ENCODE measurements at regions not wholly inside any gene's neighbourhood (a gene's known extent, or its start where the extent isn't known, plus 50 kb on each side); places are given as distances from the start of the nearest gene placed in this dataset.
"Not testable (repeated sequence)": the region's sequence is repeated elsewhere in the genome, so short reads cannot be mapped to it uniquely, and the experiment has no call there.

DNA sequence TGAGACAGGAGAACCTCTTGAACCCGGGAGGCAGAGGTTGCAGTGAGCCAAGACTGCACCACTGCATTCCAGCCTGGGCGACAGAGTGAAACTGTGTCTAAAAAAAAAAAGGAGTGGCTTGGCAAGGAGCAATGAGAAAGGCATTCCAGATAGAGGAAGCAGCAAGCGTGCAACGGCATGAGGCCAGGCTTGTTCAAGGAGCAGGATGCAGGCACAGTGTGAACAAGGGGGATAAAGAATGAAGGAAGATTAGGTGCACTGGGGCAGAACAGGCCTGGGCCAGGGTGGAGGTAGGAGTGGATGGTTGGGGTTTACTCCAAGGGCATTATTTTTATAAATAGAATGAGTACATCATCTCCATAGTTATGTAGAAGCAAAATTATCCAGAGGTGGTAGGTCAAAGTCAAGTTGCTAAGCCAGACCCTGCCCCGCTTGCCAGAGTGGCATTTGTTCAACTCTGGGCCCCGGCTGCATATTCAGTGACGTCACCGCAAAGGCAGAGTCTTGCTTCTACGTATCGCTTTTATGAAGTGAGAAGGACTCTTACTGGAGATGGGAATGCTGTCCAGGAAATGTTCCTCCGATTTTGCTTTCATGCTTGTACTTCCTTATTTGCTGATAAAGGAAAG lies 100.2 kb downstream of the KATNIP start:
- H3K36me3 ChIP-seq (ENCODE audit: low read depth): no peaks in the 10 kb centered on the region
- TF ChIP-seq, protein P1, sequence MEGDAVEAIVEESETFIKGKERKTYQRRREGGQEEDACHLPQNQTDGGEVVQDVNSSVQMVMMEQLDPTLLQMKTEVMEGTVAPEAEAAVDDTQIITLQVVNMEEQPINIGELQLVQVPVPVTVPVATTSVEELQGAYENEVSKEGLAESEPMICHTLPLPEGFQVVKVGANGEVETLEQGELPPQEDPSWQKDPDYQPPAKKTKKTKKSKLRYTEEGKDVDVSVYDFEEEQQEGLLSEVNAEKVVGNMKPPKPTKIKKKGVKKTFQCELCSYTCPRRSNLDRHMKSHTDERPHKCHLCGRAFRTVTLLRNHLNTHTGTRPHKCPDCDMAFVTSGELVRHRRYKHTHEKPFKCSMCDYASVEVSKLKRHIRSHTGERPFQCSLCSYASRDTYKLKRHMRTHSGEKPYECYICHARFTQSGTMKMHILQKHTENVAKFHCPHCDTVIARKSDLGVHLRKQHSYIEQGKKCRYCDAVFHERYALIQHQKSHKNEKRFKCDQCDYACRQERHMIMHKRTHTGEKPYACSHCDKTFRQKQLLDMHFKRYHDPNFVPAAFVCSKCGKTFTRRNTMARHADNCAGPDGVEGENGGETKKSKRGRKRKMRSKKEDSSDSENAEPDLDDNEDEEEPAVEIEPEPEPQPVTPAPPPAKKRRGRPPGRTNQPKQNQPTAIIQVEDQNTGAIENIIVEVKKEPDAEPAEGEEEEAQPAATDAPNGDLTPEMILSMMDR (IDR thresholded peaks at IDR 0.05; ENCODE audit: poor library complexity, severe bottlenecking): no peak
- no peaks in the 10 kb centered on the region for H3K9me3 ChIP-seq (ENCODE audit: severe bottlenecking)
- H3K27ac ChIP-seq (ENCODE audit: poor library complexity, severe bottlenecking): no peak overlapping the region
- H3K4me1 ChIP-seq (ENCODE audit: insufficient read depth, poor library complexity, severe bottlenecking): no peaks in the 10 kb centered on the region
- peak; percentile 25; the same call in 1 of the 3 replicates for ATAC-seq (ENCODE audit: low read depth)
- no peak overlapping the region for H3K4me3 ChIP-seq (ENCODE audit: severe bottlenecking)
- H3K27me3 ChIP-seq (ENCODE audit: insufficient read depth, poor library complexity, severe bottlenecking): no peaks in the 10 kb centered on the region
- DNase-seq (ENCODE audit: low spot score): no peak

DNA sequence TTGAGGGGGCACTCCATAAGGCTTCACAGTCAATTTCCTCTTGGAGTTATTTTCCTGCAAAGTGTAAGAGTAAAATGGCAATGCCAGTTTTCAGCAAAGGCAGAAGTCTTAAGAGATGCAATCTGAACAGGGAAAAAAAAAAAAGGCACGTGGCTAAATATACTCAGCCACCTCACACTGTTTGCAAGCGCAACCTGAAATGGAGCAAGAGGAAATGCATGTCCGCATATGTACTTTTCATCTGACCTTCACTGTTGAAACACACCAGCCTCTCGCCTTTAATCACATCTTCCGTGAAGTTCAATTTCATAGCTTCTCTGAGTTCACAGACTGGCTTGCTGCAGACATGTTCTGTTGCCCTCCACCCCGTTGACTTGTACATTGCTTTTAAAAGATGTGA lies 101.4 kb downstream of the KATNIP start:
- H3K27ac ChIP-seq (ENCODE audit: poor library complexity, severe bottlenecking): no peak overlapping the region
- ATAC-seq (ENCODE audit: low read depth) (no peak), DNase-seq (ENCODE audit: low spot score) (no peak)
- peaks cover 5% of the 10 kb centered on the region for H3K36me3 ChIP-seq (ENCODE audit: low read depth)
- TF ChIP-seq, protein P1 (IDR thresholded peaks at IDR 0.05; ENCODE audit: poor library complexity, severe bottlenecking): no peak
- no peak overlapping the region for H3K4me3 ChIP-seq (ENCODE audit: severe bottlenecking)
- no peaks in the 10 kb centered on the region for H3K4me1 ChIP-seq (ENCODE audit: insufficient read depth, poor library complexity, severe bottlenecking)
- H3K27me3 ChIP-seq (ENCODE audit: insufficient read depth, poor library complexity, severe bottlenecking): no peaks in the 10 kb centered on the region
- H3K9me3 ChIP-seq (ENCODE audit: severe bottlenecking): no peaks in the 10 kb centered on the region

DNA sequence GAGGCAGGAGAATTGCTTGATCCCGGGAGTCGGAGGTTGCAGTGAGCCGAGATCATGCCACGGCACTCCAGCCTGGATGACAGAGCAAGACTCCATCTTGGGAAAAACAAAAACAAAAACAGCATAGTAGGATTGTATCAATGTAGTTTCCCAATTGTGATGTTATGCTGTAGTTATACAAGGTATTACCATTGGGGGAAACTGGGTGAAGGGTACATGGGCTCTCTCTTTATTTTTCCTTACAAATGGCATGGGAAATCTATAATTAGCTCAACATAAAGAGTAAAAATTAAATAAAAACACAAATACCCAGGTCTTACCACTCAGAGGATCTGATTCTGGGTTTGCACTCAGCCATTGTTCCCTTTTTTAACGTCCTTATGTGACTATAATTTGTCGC lies 107.9 kb downstream of the KATNIP start:
- Histone ChIP-seq H3K27ac (ENCODE audit: poor library complexity, severe bottlenecking) (no peak overlapping the region), H3K27me3 (ENCODE audit: insufficient read depth, poor library complexity, severe bottlenecking) (no peaks in the 10 kb centered on the region), H3K4me1 (ENCODE audit: insufficient read depth, poor library complexity, severe bottlenecking) (no peaks in the 10 kb centered on the region), H3K9me3 (ENCODE audit: severe bottlenecking) (no peaks in the 10 kb centered on the region), H3K36me3 (ENCODE audit: low read depth) (peaks cover 5% of the 10 kb centered on the region), H3K4me3 (ENCODE audit: severe bottlenecking) (no peak overlapping the region)
- DNase-seq (ENCODE audit: low spot score): no peak
- ATAC-seq (ENCODE audit: low read depth): no peak
- TF ChIP-seq, protein P1 (IDR thresholded peaks at IDR 0.05; ENCODE audit: poor library complexity, severe bottlenecking): no peak

DNA sequence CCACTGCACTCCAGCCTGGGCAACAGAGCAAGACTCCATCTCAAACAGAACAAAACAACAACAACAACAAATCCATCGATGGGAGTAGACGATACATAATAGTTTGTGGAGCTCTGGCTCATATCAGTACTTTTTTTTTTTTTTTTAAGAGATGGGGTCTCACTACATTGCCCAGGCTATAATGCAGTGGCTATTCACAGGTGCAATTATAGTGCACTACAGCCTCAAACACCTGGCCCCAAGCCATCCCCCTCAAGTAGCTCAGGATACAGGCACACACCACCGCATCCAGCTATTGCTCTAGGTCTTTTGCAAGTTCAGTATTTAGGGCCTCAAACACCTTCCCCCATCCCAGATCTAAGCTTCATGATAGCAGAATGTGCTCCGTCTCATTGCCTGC lies 110.6 kb downstream of the KATNIP start:
- Histone ChIP-seq H3K36me3 (ENCODE audit: low read depth) (peaks cover 2% of the 10 kb centered on the region), H3K9me3 (ENCODE audit: severe bottlenecking) (no peaks in the 10 kb centered on the region), H3K4me3 (ENCODE audit: severe bottlenecking) (no peak overlapping the region), H3K27me3 (ENCODE audit: insufficient read depth, poor library complexity, severe bottlenecking) (no peaks in the 10 kb centered on the region), H3K4me1 (ENCODE audit: insufficient read depth, poor library complexity, severe bottlenecking) (no peaks in the 10 kb centered on the region), H3K27ac (ENCODE audit: poor library complexity, severe bottlenecking) (no peak overlapping the region)
- DNase-seq (ENCODE audit: low spot score): no peak
- TF ChIP-seq, protein P1 (IDR thresholded peaks at IDR 0.05; ENCODE audit: poor library complexity, severe bottlenecking): no peak
- ATAC-seq (ENCODE audit: low read depth): no peak

DNA sequence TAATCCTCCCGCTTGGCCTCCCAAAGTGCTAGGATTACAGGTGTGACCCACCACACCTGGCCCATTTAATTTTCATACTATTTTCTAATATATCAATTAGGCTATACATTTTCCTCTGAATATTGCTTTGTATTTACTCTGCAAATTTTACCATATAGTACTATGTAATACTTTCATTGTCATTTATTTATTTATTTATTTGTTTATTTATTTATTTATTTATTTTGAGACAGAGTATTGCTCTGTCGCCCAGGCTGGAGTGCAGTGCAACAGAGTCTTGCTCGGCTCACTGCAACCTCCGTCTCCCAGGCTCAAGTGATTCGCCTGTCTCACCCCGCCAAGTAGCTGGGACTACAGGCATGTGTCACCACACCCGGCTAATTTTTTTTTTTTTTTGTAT lies 113.3 kb downstream of the KATNIP start:
- not testable (repeated sequence) for ATAC-seq (ENCODE audit: low read depth); H3K9me3 ChIP-seq (ENCODE audit: severe bottlenecking); H3K27ac ChIP-seq (ENCODE audit: poor library complexity, severe bottlenecking); H3K27me3 ChIP-seq (ENCODE audit: insufficient read depth, poor library complexity, severe bottlenecking); H3K4me3 ChIP-seq (ENCODE audit: severe bottlenecking); DNase-seq (ENCODE audit: low spot score); H3K4me1 ChIP-seq (ENCODE audit: insufficient read depth, poor library complexity, severe bottlenecking); H3K36me3 ChIP-seq (ENCODE audit: low read depth)

All from RWPE2 (cell line).